HepG2 (cell line): ENCODE measurements at regions not wholly inside any gene's neighbourhood (a gene's known extent, or its start where the extent isn't known, plus 50 kb on each side); places are given as distances from the start of the nearest gene placed in this dataset.

Source experiments
- ATAC-seq: fragments of 200-7000 bp; cut with Tn5 transposase; 3 replicates; pipeline ENCODE4 v1.9.1; 2020; ENCODE audit warnings: mild to moderate bottlenecking, moderate library complexity
- BruUV-seq: library from RNA; stranded (reverse); fragments of 400-500 nt; replicated peaks from 2 replicates; lab custom pipeline; 2021; lab: Mats Ljungman, UMichigan
- CTCF ChIA-PET: fragments of 300-600 bp; formaldehyde crosslinking; extraction: SDS; loops from one replicate; lab custom pipeline; 2021; ENCODE audit warnings: low total read pairs, inconsistent platforms, low intra/inter-chr PET ratio; lab: Yijun Ruan, JAX
- POLR2A ChIA-PET: fragments of 350-600 bp; sonication (Branson Sonifier 250); formaldehyde crosslinking; loops from one replicate; lab custom pipeline; 2020; ENCODE audit warnings: antibody characterized with exemption, inconsistent platforms; lab: Yijun Ruan, JAX
- DNase-seq: peaks from one replicate; pipeline ENCODE4 v3.0.0-alpha.2; 2015; ENCODE audit warnings: low spot score
- FAIRE-seq: peaks from 3 replicates; lab custom pipeline; 2011; peaks lifted over from hg19 to GRCh38; lab: Jason Lieb, UNC
- H2AFZ ChIP-seq: one replicate; pipeline ENCODE4 v1.6.1; 2011; ENCODE audit warnings: low read length, inconsistent platforms
- H3K27ac ChIP-seq: fragments of 300-600 bp; 3 replicates; pipeline ENCODE4 v1.8.0; 2011; ENCODE audit warnings: mixed run types, mild to moderate bottlenecking, mixed read lengths, low read length, inconsistent platforms; ENCODE audit not compliant: insufficient read depth; ENCODE audit errors: extremely low read length
- H3K27me3 ChIP-seq, 2 experiments: fragments of 200-600 bp in 1 of 2; 2 replicates in 1 of 2; 3 replicates in 1 of 2; pipeline versions ENCODE4 v1.6.0 to v1.8.0; 2011; ENCODE audit warnings: low read length in 2 of 2, mild to moderate bottlenecking in 2 of 2, moderate library complexity in 2 of 2, inconsistent platforms in 1 of 2; ENCODE audit not compliant: insufficient read depth in 2 of 2, control insufficient read depth in 1 of 2
- H3K36me3 ChIP-seq, 2 experiments: fragments of 200-600 bp in 1 of 2; replicated peaks in 1 of 2; 2 replicates in 1 of 2; 3 replicates in 1 of 2; pipeline versions ENCODE4 v1.5.1 to v1.8.0; 2011; ENCODE audit warnings: low read length in 2 of 2, inconsistent platforms in 1 of 2; ENCODE audit not compliant: insufficient read depth in 2 of 2, control insufficient read depth in 1 of 2
- H3K4me1 ChIP-seq: 2 replicates; pipeline ENCODE4 v1.5.1; 2012; ENCODE audit warnings: low read length, inconsistent platforms; ENCODE audit not compliant: insufficient read depth
- H3K4me2 ChIP-seq: 2 replicates; pipeline ENCODE4 v1.6.0; 2011; ENCODE audit warnings: low read depth, low read length, inconsistent platforms
- H3K4me3 ChIP-seq, 3 experiments: fragments of 200-600 bp in 1 of 3; sonication (generic), shearing (Covaris generic) in 1 of 3; replicated peaks in 1 of 3; 2 replicates each; pipeline ENCODE4 v1.5.1; 2011 to 2016; ENCODE audit warnings: low read length in 3 of 3, inconsistent platforms in 2 of 3, low read depth in 2 of 3, mild to moderate bottlenecking in 2 of 3, control low read depth in 1 of 3, mixed read lengths in 1 of 3; ENCODE audit not compliant: insufficient read depth in 1 of 3
- H3K79me2 ChIP-seq: one replicate; pipeline ENCODE4 v1.6.1; 2011; ENCODE audit warnings: low read length, inconsistent platforms; ENCODE audit not compliant: insufficient read depth
- H3K9ac ChIP-seq: 2 replicates; pipeline ENCODE4 v1.6.0; 2011; ENCODE audit warnings: mild to moderate bottlenecking, low read depth, low read length, inconsistent platforms; ENCODE audit not compliant: insufficient read depth
- H3K9me3 ChIP-seq: 2 replicates; pipeline ENCODE4 v1.5.1; 2012; ENCODE audit warnings: mild to moderate bottlenecking, low read length
- H4K20me1 ChIP-seq: 2 replicates; pipeline ENCODE4 v1.6.0; 2011; ENCODE audit warnings: inconsistent platforms, mild to moderate bottlenecking, low read length, moderate library complexity; ENCODE audit not compliant: insufficient read depth
- CHD4 ChIP-seq: fragments of 200-600 bp; sonication (generic); IDR thresholded peaks from 2 replicates; pipeline ENCODE4 v1.7.0; 2017; ENCODE audit warnings: mild to moderate bottlenecking, low read length, borderline replicate concordance
- ETV6 ChIP-seq: sonication (generic); formaldehyde crosslinking; conservative IDR thresholded peaks from 2 replicates; pipeline ENCODE4 v1.4.0; 2020; ENCODE audit warnings: missing genetic modification reagents
- FOXJ3 ChIP-seq: sonication (generic); formaldehyde crosslinking; IDR thresholded peaks from 2 replicates; pipeline ENCODE4 v1.4.0; 2020; ENCODE audit warnings: missing genetic modification reagents, mild to moderate bottlenecking, borderline replicate concordance
- IKZF4 ChIP-seq: sonication (generic); formaldehyde crosslinking; IDR thresholded peaks from 2 replicates; pipeline ENCODE4 v1.5.1; 2020; ENCODE audit warnings: borderline replicate concordance, mild to moderate bottlenecking, low read depth, missing genetic modification reagents; ENCODE audit errors: not compliant biosample characterization
- PCBP2 ChIP-seq: fragments of 200-400 bp; formaldehyde crosslinking; optimal IDR thresholded peaks from 2 replicates; pipeline ENCODE3; 2018; ENCODE audit warnings: low read length, low read depth; ENCODE audit not compliant: poor library complexity, severe bottlenecking
- PHF20 ChIP-seq: sonication (generic); formaldehyde crosslinking; IDR thresholded peaks from 2 replicates; pipeline ENCODE4 v1.5.0; 2020; ENCODE audit warnings: mild to moderate bottlenecking, missing genetic modification reagents
- RBAK ChIP-seq: sonication (generic); formaldehyde crosslinking; IDR thresholded peaks from 2 replicates; pipeline ENCODE4 v1.5.1; 2020; ENCODE audit warnings: mild to moderate bottlenecking, missing genetic modification reagents
- TCF12 ChIP-seq, 2 experiments: fragments of 450-650 bp in 1 of 2; sonication (generic) in 1 of 2; formaldehyde crosslinking in 1 of 2; IDR thresholded peaks; 2 replicates each; pipeline versions ENCODE4 v1.6.1 to v1.8.0; 2017 to 2022; ENCODE audit warnings: antibody characterized with exemption in 1 of 2, mild to moderate bottlenecking in 1 of 2, missing genetic modification reagents in 1 of 2, moderate library complexity in 1 of 2
- ZBTB21 ChIP-seq: sonication (generic); formaldehyde crosslinking; IDR thresholded peaks from 2 replicates; pipeline ENCODE4 v1.4.0; 2020; ENCODE audit warnings: missing genetic modification reagents
- ZBTB3 ChIP-seq: sonication (generic); formaldehyde crosslinking; IDR thresholded peaks from 2 replicates; pipeline ENCODE4 v1.4.0; 2020; ENCODE audit warnings: low read depth, mild to moderate bottlenecking, moderate library complexity, missing genetic modification reagents, borderline replicate concordance
- ZC3H4 ChIP-seq: sonication (generic); formaldehyde crosslinking; IDR thresholded peaks from 2 replicates; pipeline ENCODE4 v1.4.0; 2020; ENCODE audit warnings: missing genetic modification reagents, borderline replicate concordance
- ZNF234 ChIP-seq: sonication (generic); formaldehyde crosslinking; conservative IDR thresholded peaks from 2 replicates; pipeline ENCODE4 v1.5.1; 2020; ENCODE audit warnings: mild to moderate bottlenecking, missing genetic modification reagents
- ZNF557 ChIP-seq: sonication (generic); formaldehyde crosslinking; IDR thresholded peaks from 2 replicates; pipeline ENCODE4 v1.4.0; 2020; ENCODE audit warnings: missing genetic modification reagents
- ZNF777 ChIP-seq: sonication (generic); formaldehyde crosslinking; IDR thresholded peaks from 2 replicates; pipeline ENCODE4 v1.4.0; 2020; ENCODE audit warnings: missing genetic modification reagents
- ZNF850 ChIP-seq: sonication (generic); formaldehyde crosslinking; conservative IDR thresholded peaks from 2 replicates; pipeline ENCODE4 v1.9.0; 2021; ENCODE audit warnings: mild to moderate bottlenecking, missing genetic modification reagents
- WGBS: methylation state at CpG from one replicate; pipeline ENCODE4 v1.1.6; 2017; ENCODE audit warnings: low lambda C conversion rate; 5-methylcytosine and 5-hydroxymethylcytosine counted together
- in situ Hi-C: cut with HindIII; loops from 2 replicates; pipeline ENCODE4 v1.10.0; 2017; ENCODE audit warnings: low pct_unique_long_range_greater_than_20kb; ENCODE audit not compliant: extremely low pct_ligation_motif_present
- intact Hi-C: fragments of 100-400 bp; cut with micrococcal nuclease; formaldehyde crosslinking; loops from one replicate; pipeline ENCODE4 v1.10.0; 2022; ENCODE audit not compliant: unreplicated experiment
- TF ChIP-seq, protein P1 (sequence below): sonication (generic); formaldehyde crosslinking; IDR thresholded peaks from 2 replicates; pipeline ENCODE4 v1.4.0; 2020; ENCODE audit warnings: mild to moderate bottlenecking, missing genetic modification reagents
- TF ChIP-seq, protein P2 (sequence below): sonication (generic); formaldehyde crosslinking; IDR thresholded peaks from 2 replicates; pipeline ENCODE4 v1.5.0; 2020; ENCODE audit warnings: mild to moderate bottlenecking, missing genetic modification reagents
- TF ChIP-seq, protein P3 (sequence below): sonication (generic); formaldehyde crosslinking; IDR thresholded peaks from 2 replicates; pipeline ENCODE4 v1.5.1; 2020; ENCODE audit warnings: missing genetic modification reagents, mild to moderate bottlenecking, borderline replicate concordance

DNA sequence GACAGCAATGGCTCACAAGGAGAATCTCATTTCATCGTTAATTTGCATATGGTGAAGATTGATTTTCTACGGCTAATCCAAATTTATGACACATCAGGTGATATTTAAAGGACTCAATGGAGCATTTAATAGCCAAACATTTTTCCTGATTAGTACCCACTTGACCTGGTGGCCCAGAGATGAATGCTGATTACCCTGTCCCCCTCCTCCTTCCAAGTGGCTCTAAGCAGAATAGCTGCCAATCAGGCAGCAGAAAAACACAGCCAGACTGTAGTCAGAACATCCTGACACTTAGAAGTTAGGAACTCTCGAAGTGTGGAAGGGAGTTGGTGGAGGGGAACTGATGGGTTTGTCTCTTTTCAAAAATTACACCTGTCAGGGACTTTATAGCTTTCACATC lies 302.5 kb downstream of the ZNF621 start:
- whole genome bisulfite sequencing, result 59% methylated on average over 3 of the region's 3 CpGs
- no peak for DNase-seq
- H3K36me3 ChIP-seq, result no peaks in the 10 kb centered on the region
- FAIRE-seq, result no peak
- no peak overlapping the region for H3K4me2 ChIP-seq
- no peaks in the 10 kb centered on the region for H4K20me1 ChIP-seq
- ChIA-PET CTCF (no interaction called here), POLR2A (no interaction called here)
- in situ Hi-C loops (no loop called here), intact Hi-C loops (no loop called here)
- H3K9ac ChIP-seq, result no peak overlapping the region
- BruUV-seq, result no TSS peak
- ATAC-seq, result no peak
- no peak overlapping the region for H3K27ac ChIP-seq
- H2AFZ ChIP-seq, result no peak overlapping the region
- no peaks in the 10 kb centered on the region; a peak in 1 of 5 replicates for H3K27me3 ChIP-seq
- H3K79me2 ChIP-seq, result no peaks in the 10 kb centered on the region
- H3K9me3 ChIP-seq, result no peaks in the 10 kb centered on the region
- H3K4me1 ChIP-seq, result peaks cover 37% of the 10 kb centered on the region
- no peak overlapping the region for H3K4me3 ChIP-seq
- TF ChIP-seq, protein P1, sequence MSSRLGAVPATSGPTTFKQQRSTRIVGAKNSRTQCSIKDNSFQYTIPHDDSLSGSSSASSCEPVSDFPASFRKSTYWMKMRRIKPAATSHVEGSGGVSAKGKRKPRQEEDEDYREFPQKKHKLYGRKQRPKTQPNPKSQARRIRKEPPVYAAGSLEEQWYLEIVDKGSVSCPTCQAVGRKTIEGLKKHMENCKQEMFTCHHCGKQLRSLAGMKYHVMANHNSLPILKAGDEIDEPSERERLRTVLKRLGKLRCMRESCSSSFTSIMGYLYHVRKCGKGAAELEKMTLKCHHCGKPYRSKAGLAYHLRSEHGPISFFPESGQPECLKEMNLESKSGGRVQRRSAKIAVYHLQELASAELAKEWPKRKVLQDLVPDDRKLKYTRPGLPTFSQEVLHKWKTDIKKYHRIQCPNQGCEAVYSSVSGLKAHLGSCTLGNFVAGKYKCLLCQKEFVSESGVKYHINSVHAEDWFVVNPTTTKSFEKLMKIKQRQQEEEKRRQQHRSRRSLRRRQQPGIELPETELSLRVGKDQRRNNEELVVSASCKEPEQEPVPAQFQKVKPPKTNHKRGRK (CRISPR knock-in tag), result no peak
- TF ChIP-seq ZNF777 (CRISPR knock-in tag) (no peak), FOXJ3 (no peak), ZNF234 (CRISPR knock-in tag) (no peak), ZBTB3 (CRISPR knock-in tag) (no peak), IKZF4 (CRISPR knock-in tag) (no peak), ZBTB21 (CRISPR knock-in tag) (no peak), ZC3H4 (CRISPR knock-in tag) (no peak), RBAK (no peak), ZNF850 (CRISPR knock-in tag) (no peak), ZNF557 (CRISPR knock-in tag) (no peak), TCF12 (IDR thresholded peaks at IDR 0.05) (no peak), TCF12 (CRISPR knock-in tag; IDR thresholded peaks at IDR 0.05) (no peak), ETV6 (CRISPR knock-in tag) (no peak), CHD4 (no peak), PCBP2 (no peak), PHF20 (CRISPR knock-in tag) (no peak)
- TF ChIP-seq, protein P2, sequence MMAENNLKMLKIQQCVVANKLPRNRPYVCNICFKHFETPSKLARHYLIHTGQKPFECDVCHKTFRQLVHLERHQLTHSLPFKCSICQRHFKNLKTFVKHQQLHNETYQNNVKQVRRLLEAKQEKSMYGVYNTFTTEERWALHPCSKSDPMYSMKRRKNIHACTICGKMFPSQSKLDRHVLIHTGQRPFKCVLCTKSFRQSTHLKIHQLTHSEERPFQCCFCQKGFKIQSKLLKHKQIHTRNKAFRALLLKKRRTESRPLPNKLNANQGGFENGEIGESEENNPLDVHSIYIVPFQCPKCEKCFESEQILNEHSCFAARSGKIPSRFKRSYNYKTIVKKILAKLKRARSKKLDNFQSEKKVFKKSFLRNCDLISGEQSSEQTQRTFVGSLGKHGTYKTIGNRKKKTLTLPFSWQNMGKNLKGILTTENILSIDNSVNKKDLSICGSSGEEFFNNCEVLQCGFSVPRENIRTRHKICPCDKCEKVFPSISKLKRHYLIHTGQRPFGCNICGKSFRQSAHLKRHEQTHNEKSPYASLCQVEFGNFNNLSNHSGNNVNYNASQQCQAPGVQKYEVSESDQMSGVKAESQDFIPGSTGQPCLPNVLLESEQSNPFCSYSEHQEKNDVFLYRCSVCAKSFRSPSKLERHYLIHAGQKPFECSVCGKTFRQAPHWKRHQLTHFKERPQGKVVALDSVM (CRISPR knock-in tag), result no peak
- TF ChIP-seq, protein P3, sequence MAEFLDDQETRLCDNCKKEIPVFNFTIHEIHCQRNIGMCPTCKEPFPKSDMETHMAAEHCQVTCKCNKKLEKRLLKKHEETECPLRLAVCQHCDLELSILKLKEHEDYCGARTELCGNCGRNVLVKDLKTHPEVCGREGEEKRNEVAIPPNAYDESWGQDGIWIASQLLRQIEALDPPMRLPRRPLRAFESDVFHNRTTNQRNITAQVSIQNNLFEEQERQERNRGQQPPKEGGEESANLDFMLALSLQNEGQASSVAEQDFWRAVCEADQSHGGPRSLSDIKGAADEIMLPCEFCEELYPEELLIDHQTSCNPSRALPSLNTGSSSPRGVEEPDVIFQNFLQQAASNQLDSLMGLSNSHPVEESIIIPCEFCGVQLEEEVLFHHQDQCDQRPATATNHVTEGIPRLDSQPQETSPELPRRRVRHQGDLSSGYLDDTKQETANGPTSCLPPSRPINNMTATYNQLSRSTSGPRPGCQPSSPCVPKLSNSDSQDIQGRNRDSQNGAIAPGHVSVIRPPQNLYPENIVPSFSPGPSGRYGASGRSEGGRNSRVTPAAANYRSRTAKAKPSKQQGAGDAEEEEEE (CRISPR knock-in tag), result no peak
